ENCODE measurements at regions not wholly inside any gene's neighbourhood (a gene's known extent, or its start where the extent isn't known, plus 50 kb on each side); places are given as distances from the start of the nearest gene placed in this dataset.

- Histone ChIP-seq H3K4me1 (ENCODE audit: control insufficient read depth in 2 of 2, insufficient read depth in 1 of 2, low read depth in 1 of 2, low read length in 2 of 2) (no peaks in the 10 kb centered on the region), H3K27me3 (ENCODE audit: control insufficient read depth in 3 of 3, insufficient read depth in 3 of 3, low read depth in 1 of 3, low read length in 3 of 3) (no peaks in the 10 kb centered on the region), H3K14ac (ENCODE audit: low read length) (no peak overlapping the region), H3K9me3 (replicated peaks in 1 of 2; ENCODE audit: control insufficient read depth in 2 of 2, insufficient read depth in 1 of 2, low read depth in 1 of 2, low read length in 2 of 2) (no peaks in the 10 kb centered on the region), H2BK5ac (ENCODE audit: low read length) (no peak overlapping the region), H4K91ac (ENCODE audit: low read depth, low read length, poor library complexity) (no peak overlapping the region), H4K8ac (ENCODE audit: low read depth, low read length) (no peak overlapping the region), H2BK120ac (ENCODE audit: low read depth, low read length) (no peak overlapping the region), H3K4me2 (ENCODE audit: insufficient read depth, low read length, poor library complexity, severe bottlenecking) (no peak overlapping the region), H2AFZ (ENCODE audit: low read length) (no peak overlapping the region), H3K4ac (ENCODE audit: low read length) (no peak overlapping the region), H2BK12ac (ENCODE audit: low read length) (no peak overlapping the region), H3K36me3 (replicated peaks in 1 of 2; ENCODE audit: control insufficient read depth in 2 of 2, insufficient read depth in 2 of 2, low read length in 2 of 2) (no peaks in the 10 kb centered on the region), H3K18ac (ENCODE audit: low read length) (no peak overlapping the region), H2AK5ac (ENCODE audit: low read depth, low read length) (no peak overlapping the region), H3K23ac (ENCODE audit: low read depth, low read length, poor library complexity) (no peak overlapping the region), H2BK15ac (ENCODE audit: low read length) (no peak overlapping the region), H3K4me3 (ENCODE audit: low read length in 2 of 2) (no peak overlapping the region), H3K27ac (replicated peaks; ENCODE audit: low read length) (no peak overlapping the region), H3K79me1 (ENCODE audit: low read depth, low read length) (no peaks in the 10 kb centered on the region), H3K9ac (ENCODE audit: low read depth, low read length, poor library complexity) (no peak overlapping the region)
- no CpG with 5 or more reads among the region's 3 CpGs for WGBS, 2 donors (ENCODE audit: extremely low coverage in 2 of 2, insufficient read length in 2 of 2, insufficient replicate concordance in 1 of 2)
- DNase-seq (ENCODE audit: low spot score), result no peak
Measured at GRCh38 chr13:47484548-47484947, 516.5 kb downstream of the SUCLA2 start.

- Histone ChIP-seq H3K4me3 (ENCODE audit: low read length in 2 of 2) (no peak overlapping the region), H2AK5ac (ENCODE audit: low read depth, low read length) (no peak overlapping the region), H3K4me1 (ENCODE audit: control insufficient read depth in 2 of 2, insufficient read depth in 1 of 2, low read depth in 1 of 2, low read length in 2 of 2) (no peaks in the 10 kb centered on the region), H3K18ac (ENCODE audit: low read length) (no peak overlapping the region), H3K4me2 (ENCODE audit: insufficient read depth, low read length, poor library complexity, severe bottlenecking) (no peak overlapping the region), H4K91ac (ENCODE audit: low read depth, low read length, poor library complexity) (no peak overlapping the region), H4K8ac (ENCODE audit: low read depth, low read length) (no peak overlapping the region), H2BK120ac (ENCODE audit: low read depth, low read length) (no peak overlapping the region), H3K14ac (ENCODE audit: low read length) (no peak overlapping the region), H2BK15ac (ENCODE audit: low read length) (no peak overlapping the region), H3K79me1 (ENCODE audit: low read depth, low read length) (no peaks in the 10 kb centered on the region), H3K36me3 (replicated peaks in 1 of 2; ENCODE audit: control insufficient read depth in 2 of 2, insufficient read depth in 2 of 2, low read length in 2 of 2) (no peaks in the 10 kb centered on the region), H3K27me3 (ENCODE audit: control insufficient read depth in 3 of 3, insufficient read depth in 3 of 3, low read depth in 1 of 3, low read length in 3 of 3) (no peaks in the 10 kb centered on the region), H3K27ac (replicated peaks; ENCODE audit: low read length) (no peak overlapping the region), H3K9me3 (replicated peaks in 1 of 2; ENCODE audit: control insufficient read depth in 2 of 2, insufficient read depth in 1 of 2, low read depth in 1 of 2, low read length in 2 of 2) (no peaks in the 10 kb centered on the region), H3K9ac (ENCODE audit: low read depth, low read length, poor library complexity) (no peak overlapping the region), H2BK5ac (ENCODE audit: low read length) (no peak overlapping the region), H2AFZ (ENCODE audit: low read length) (no peak overlapping the region), H3K23ac (ENCODE audit: low read depth, low read length, poor library complexity) (no peak overlapping the region), H3K4ac (ENCODE audit: low read length) (no peak overlapping the region), H2BK12ac (ENCODE audit: low read length) (no peak overlapping the region)
- DNase-seq (ENCODE audit: low spot score), result no peak
Measured at GRCh38 chr13:47481536-47481935, 519.5 kb downstream of the SUCLA2 start.

- H3K9me3 ChIP-seq (replicated peaks in 1 of 2; ENCODE audit: control insufficient read depth in 2 of 2, insufficient read depth in 1 of 2, low read depth in 1 of 2, low read length in 2 of 2), result no peaks in the 10 kb centered on the region
- no peaks in the 10 kb centered on the region for H3K4me1 ChIP-seq (ENCODE audit: control insufficient read depth in 2 of 2, insufficient read depth in 1 of 2, low read depth in 1 of 2, low read length in 2 of 2)
- no peak overlapping the region for H2AK5ac ChIP-seq (ENCODE audit: low read depth, low read length)
- no peak overlapping the region for H3K23ac ChIP-seq (ENCODE audit: low read depth, low read length, poor library complexity)
- no peak overlapping the region for H3K4me3 ChIP-seq (ENCODE audit: low read length in 2 of 2)
- H3K4ac ChIP-seq (ENCODE audit: low read length), result no peak overlapping the region
- no peaks in the 10 kb centered on the region for H3K79me1 ChIP-seq (ENCODE audit: low read depth, low read length)
- no CpG with 5 or more reads among the region's 3 CpGs for WGBS, 2 donors (ENCODE audit: extremely low coverage in 2 of 2, insufficient read length in 2 of 2, insufficient replicate concordance in 1 of 2)
- DNase-seq (ENCODE audit: low spot score), result no peak
- H2BK12ac ChIP-seq (ENCODE audit: low read length), result no peak overlapping the region
- no peak overlapping the region for H2AFZ ChIP-seq (ENCODE audit: low read length)
- H3K9ac ChIP-seq (ENCODE audit: low read depth, low read length, poor library complexity), result no peak overlapping the region
- H3K27me3 ChIP-seq (ENCODE audit: control insufficient read depth in 3 of 3, insufficient read depth in 3 of 3, low read depth in 1 of 3, low read length in 3 of 3), result no peaks in the 10 kb centered on the region
- no peak overlapping the region for H3K14ac ChIP-seq (ENCODE audit: low read length)
- no peak overlapping the region for H3K4me2 ChIP-seq (ENCODE audit: insufficient read depth, low read length, poor library complexity, severe bottlenecking)
- H3K36me3 ChIP-seq (replicated peaks in 1 of 2; ENCODE audit: control insufficient read depth in 2 of 2, insufficient read depth in 2 of 2, low read length in 2 of 2), result no peaks in the 10 kb centered on the region
- H2BK5ac ChIP-seq (ENCODE audit: low read length), result no peak overlapping the region
- no peak overlapping the region for H2BK120ac ChIP-seq (ENCODE audit: low read depth, low read length)
- no peak overlapping the region for H4K91ac ChIP-seq (ENCODE audit: low read depth, low read length, poor library complexity)
- H3K18ac ChIP-seq (ENCODE audit: low read length), result no peak overlapping the region
- no peak overlapping the region for H4K8ac ChIP-seq (ENCODE audit: low read depth, low read length)
- no peak overlapping the region for H3K27ac ChIP-seq (replicated peaks; ENCODE audit: low read length)
- H2BK15ac ChIP-seq (ENCODE audit: low read length), result no peak overlapping the region
Measured at GRCh38 chr13:47480951-47481350, 520.1 kb downstream of the SUCLA2 start.

GRCh38 chr13:47480121-47480520 lies 521.0 kb downstream of the SUCLA2 start:
- Histone ChIP-seq H3K9ac (ENCODE audit: low read depth, low read length, poor library complexity) (no peak overlapping the region), H3K9me3 (replicated peaks in 1 of 2; ENCODE audit: control insufficient read depth in 2 of 2, insufficient read depth in 1 of 2, low read depth in 1 of 2, low read length in 2 of 2) (no peaks in the 10 kb centered on the region), H3K23ac (ENCODE audit: low read depth, low read length, poor library complexity) (no peak overlapping the region), H3K18ac (ENCODE audit: low read length) (no peak overlapping the region), H3K14ac (ENCODE audit: low read length) (no peak overlapping the region), H4K91ac (ENCODE audit: low read depth, low read length, poor library complexity) (no peak overlapping the region), H2AFZ (ENCODE audit: low read length) (no peak overlapping the region), H3K4me1 (ENCODE audit: control insufficient read depth in 2 of 2, insufficient read depth in 1 of 2, low read depth in 1 of 2, low read length in 2 of 2) (no peaks in the 10 kb centered on the region), H2AK5ac (ENCODE audit: low read depth, low read length) (no peak overlapping the region), H3K79me1 (ENCODE audit: low read depth, low read length) (no peaks in the 10 kb centered on the region), H3K27me3 (ENCODE audit: control insufficient read depth in 3 of 3, insufficient read depth in 3 of 3, low read depth in 1 of 3, low read length in 3 of 3) (no peaks in the 10 kb centered on the region), H3K27ac (replicated peaks; ENCODE audit: low read length) (no peak overlapping the region), H4K8ac (ENCODE audit: low read depth, low read length) (no peak overlapping the region), H2BK12ac (ENCODE audit: low read length) (no peak overlapping the region), H3K36me3 (replicated peaks in 1 of 2; ENCODE audit: control insufficient read depth in 2 of 2, insufficient read depth in 2 of 2, low read length in 2 of 2) (no peaks in the 10 kb centered on the region), H2BK15ac (ENCODE audit: low read length) (no peak overlapping the region), H3K4me3 (ENCODE audit: low read length in 2 of 2) (no peak overlapping the region), H3K4me2 (ENCODE audit: insufficient read depth, low read length, poor library complexity, severe bottlenecking) (no peak overlapping the region), H3K4ac (ENCODE audit: low read length) (no peak overlapping the region), H2BK120ac (ENCODE audit: low read depth, low read length) (no peak overlapping the region), H2BK5ac (ENCODE audit: low read length) (no peak overlapping the region)
- no CpG with 5 or more reads among the region's 4 CpGs for WGBS, 2 donors (ENCODE audit: extremely low coverage in 2 of 2, insufficient read length in 2 of 2, insufficient replicate concordance in 1 of 2)
- no peak for DNase-seq (ENCODE audit: low spot score)
